ENCODE measurements at regions not wholly inside any gene's neighbourhood (a gene's known extent, or its start where the extent isn't known, plus 50 kb on each side); places are given as distances from the start of the nearest gene placed in this dataset.
"Not testable (repeated sequence)": the region's sequence is repeated elsewhere in the genome, so short reads cannot be mapped to it uniquely, and the experiment has no call there.

DNA sequence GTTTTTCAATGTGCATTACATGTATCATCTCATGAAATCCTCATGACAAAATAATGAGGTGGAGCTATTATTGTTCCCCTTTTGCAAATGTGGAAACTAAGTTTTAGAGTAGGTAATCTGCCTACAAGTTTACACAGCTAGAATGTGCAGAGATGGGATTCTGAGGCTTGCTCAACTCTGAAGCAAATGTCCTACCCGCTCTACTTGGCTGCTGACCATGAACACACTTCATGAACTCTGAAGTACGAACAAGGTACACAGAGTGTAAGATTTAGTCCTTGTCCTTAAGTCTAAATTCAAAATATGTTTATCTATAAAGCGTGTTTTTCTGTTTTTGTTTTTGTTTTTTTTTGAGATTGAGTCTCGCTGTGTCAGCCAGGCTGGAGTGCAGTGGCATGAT lies 63.6 kb upstream of the NOTCH2NLA start:
- not testable (repeated sequence) for TF ChIP-seq CTCF (IDR thresholded peaks at IDR 0.05; ENCODE audit: insufficient read depth, low read length, poor library complexity, severe bottlenecking); EZH2phosphoT487 (conservative IDR thresholded peaks at IDR 0.05; ENCODE audit: low read length)

All from SU-DHL-6 (cell line).